ENCODE measurements at regions not wholly inside any gene's neighbourhood (a gene's known extent, or its start where the extent isn't known, plus 50 kb on each side); places are given as distances from the start of the nearest gene placed in this dataset.

DNA sequence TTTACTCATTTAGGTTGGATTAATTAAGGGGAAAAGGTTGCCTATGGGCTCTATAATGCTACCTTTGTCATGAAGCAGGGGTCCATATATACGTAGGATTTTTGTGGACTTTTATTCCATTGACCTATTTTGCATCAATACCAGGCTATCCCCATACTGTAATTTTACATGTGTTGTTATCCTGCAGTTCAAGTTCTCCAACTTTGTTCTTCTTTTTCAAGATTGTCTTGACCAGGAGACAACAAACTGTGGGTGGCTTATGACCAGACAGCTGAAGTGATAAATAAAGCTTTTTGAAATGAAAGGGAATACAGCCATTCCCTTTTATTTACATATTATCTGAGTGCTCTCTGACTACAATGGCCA, 345.7 kb downstream of the BARHL2 start:
- BruUV-seq (replicated peaks), result no TSS peak
- H4K20me1 ChIP-seq (ENCODE audit: insufficient read depth), result no peaks in the 10 kb centered on the region
- DNase-seq (ENCODE audit: low read depth, low spot score) (no peak), ATAC-seq (no peak)
- ChIA-PET POLR2A (no interaction called here), CTCF (no interaction called here), RAD21 (ENCODE audit: low non-redundant PET in 1 of 2, low total read pairs in 2 of 2, uncharacterized antibody in 2 of 2, unreplicated experiment in 2 of 2) (no interaction called here)
- no peak overlapping the region for H3K9ac ChIP-seq (ENCODE audit: low read length)
- H3K27me3 ChIP-seq (ENCODE audit: insufficient read depth, low read length), result 0 out of 2 replicates have a peak, but pooled peaks cover 13% of the 10 kb centered on the region
- no peaks in the 10 kb centered on the region for H3K79me2 ChIP-seq (ENCODE audit: insufficient read depth, low read length)
- H2AFZ ChIP-seq (ENCODE audit: low read depth, low read length, poor library complexity, severe bottlenecking), result no peak overlapping the region
- no peaks in the 10 kb centered on the region for H3K36me3 ChIP-seq (ENCODE audit: control insufficient read depth in 1 of 2, insufficient read depth in 2 of 2, low read length in 2 of 2)
- no peak overlapping the region for H3K4me3 ChIP-seq (replicated peaks in 1 of 2; ENCODE audit: low read depth in 1 of 2, low read length in 2 of 2)
- H3K9me3 ChIP-seq (ENCODE audit: control insufficient read depth in 1 of 2, insufficient read depth in 1 of 2, low read depth in 1 of 2, low read length in 2 of 2), result no peaks in the 10 kb centered on the region
- no peaks in the 10 kb centered on the region for H3K9me2 ChIP-seq (ENCODE audit: insufficient read depth)
- intact Hi-C loops (cut with micrococcal nuclease), result no loop called here
- TF ChIP-seq CEBPB (IDR thresholded peaks at IDR 0.05; ENCODE audit: low read depth) (no peak), ZFX (IDR thresholded peaks at IDR 0.05) (no peak), JUND (IDR thresholded peaks at IDR 0.05) (no peak), FOSL1 (IDR thresholded peaks at IDR 0.05; ENCODE audit: low read depth) (no peak), REST (IDR thresholded peaks at IDR 0.05; ENCODE audit: low read depth) (no peak), RAD21 (IDR thresholded peaks at IDR 0.05; ENCODE audit: low read depth) (no peak), ELF1 (IDR thresholded peaks at IDR 0.05; ENCODE audit: borderline replicate concordance, low read depth) (no peak), SP1 (IDR thresholded peaks at IDR 0.05; ENCODE audit: low read depth) (no peak), EGR1 (IDR thresholded peaks at IDR 0.05; ENCODE audit: low read depth) (no peak), EZH2 (IDR thresholded peaks at IDR 0.05) (no peak), YY1 (IDR thresholded peaks at IDR 0.05; ENCODE audit: extremely low read depth, insufficient replicate concordance, low read depth, low read length) (no peak), TCF7L2 (IDR thresholded peaks at IDR 0.05; ENCODE audit: borderline replicate concordance, extremely low read depth, insufficient read depth, insufficient read length) (no peak), ATF3 (IDR thresholded peaks at IDR 0.05) (no peak), SRF (IDR thresholded peaks at IDR 0.05; ENCODE audit: low read depth) (no peak)
- TF ChIP-seq, protein P1, sequence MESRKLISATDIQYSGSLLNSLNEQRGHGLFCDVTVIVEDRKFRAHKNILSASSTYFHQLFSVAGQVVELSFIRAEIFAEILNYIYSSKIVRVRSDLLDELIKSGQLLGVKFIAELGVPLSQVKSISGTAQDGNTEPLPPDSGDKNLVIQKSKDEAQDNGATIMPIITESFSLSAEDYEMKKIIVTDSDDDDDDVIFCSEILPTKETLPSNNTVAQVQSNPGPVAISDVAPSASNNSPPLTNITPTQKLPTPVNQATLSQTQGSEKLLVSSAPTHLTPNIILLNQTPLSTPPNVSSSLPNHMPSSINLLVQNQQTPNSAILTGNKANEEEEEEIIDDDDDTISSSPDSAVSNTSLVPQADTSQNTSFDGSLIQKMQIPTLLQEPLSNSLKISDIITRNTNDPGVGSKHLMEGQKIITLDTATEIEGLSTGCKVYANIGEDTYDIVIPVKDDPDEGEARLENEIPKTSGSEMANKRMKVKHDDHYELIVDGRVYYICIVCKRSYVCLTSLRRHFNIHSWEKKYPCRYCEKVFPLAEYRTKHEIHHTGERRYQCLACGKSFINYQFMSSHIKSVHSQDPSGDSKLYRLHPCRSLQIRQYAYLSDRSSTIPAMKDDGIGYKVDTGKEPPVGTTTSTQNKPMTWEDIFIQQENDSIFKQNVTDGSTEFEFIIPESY (IDR thresholded peaks at IDR 0.05; ENCODE audit: extremely low read depth, insufficient replicate concordance, low read length), result no peak
- no peak overlapping the region for H3K4me2 ChIP-seq (ENCODE audit: low read length)
- no peaks in the 10 kb centered on the region for H3K4me1 ChIP-seq (ENCODE audit: control insufficient read depth in 1 of 2, insufficient read depth in 2 of 2, low read length in 2 of 2)
- H3K27ac ChIP-seq (ENCODE audit: low read depth, low read length), result no peak overlapping the region
